ENCODE measurements at regions not wholly inside any gene's neighbourhood (a gene's known extent, or its start where the extent isn't known, plus 50 kb on each side); places are given as distances from the start of the nearest gene placed in this dataset.
"Not testable (repeated sequence)": the region's sequence is repeated elsewhere in the genome, so short reads cannot be mapped to it uniquely, and the experiment has no call there.

GRCh38 chr3:75840160-75840559, 54.8 kb upstream of the ZNF717 start:
- not testable (repeated sequence) for DNase-seq

- DNase-seq, result not testable (repeated sequence)
These were observed 65.1 kb upstream of the ZNF717 start for GRCh38 chr3:75850301-75851008.

GRCh38 chr3:75863130-75863529, 77.8 kb upstream of the ZNF717 start:
- no peak for DNase-seq

- no peak for DNase-seq
These were observed 78.5 kb upstream of the ZNF717 start for GRCh38 chr3:75863878-75864277.

GRCh38 chr3:75883719-75884118, 98.4 kb upstream of the ZNF717 start:
- DNase-seq, result not testable (repeated sequence)

- no peak for DNase-seq
These were observed 101.7 kb upstream of the ZNF717 start for GRCh38 chr3:75886971-75887526.

- DNase-seq, result no peak
These were observed 108.9 kb upstream of the ZNF717 start for GRCh38 chr3:75894234-75894633.

- no peak for DNase-seq
These were observed 110.9 kb upstream of the ZNF717 start for GRCh38 chr3:75896265-75896664.

- DNase-seq, result not testable (repeated sequence)
These were observed 116.1 kb upstream of the ZNF717 start for GRCh38 chr3:75901446-75901845.

GRCh38 chr3:75906555-75907112, 121.3 kb upstream of the ZNF717 start:
- no peak for DNase-seq

- no peak for DNase-seq
These were observed 128.5 kb upstream of the ZNF717 start for GRCh38 chr3:75913800-75914350.

- not testable (repeated sequence) for DNase-seq
These were observed 129.4 kb upstream of the ZNF717 start for GRCh38 chr3:75914741-75915140.

- no peak for DNase-seq
These were observed 153.6 kb upstream of the ZNF717 start for GRCh38 chr3:75938921-75939320.

- DNase-seq, result no peak
These were observed 166.6 kb upstream of the ZNF717 start for GRCh38 chr3:75951941-75952340.

GRCh38 chr3:75960031-75960430, 174.7 kb upstream of the ZNF717 start:
- not testable (repeated sequence) for DNase-seq

GRCh38 chr3:75962054-75962453, 176.7 kb upstream of the ZNF717 start:
- not testable (repeated sequence) for DNase-seq

- no peak for DNase-seq
These were observed 181.7 kb upstream of the ZNF717 start for GRCh38 chr3:75967071-75967470.

- no peak for DNase-seq
These were observed 193.3 kb upstream of the ZNF717 start for GRCh38 chr3:75978686-75979085.

- DNase-seq, result no peak
These were observed 196.1 kb upstream of the ZNF717 start for GRCh38 chr3:75981401-75981800.

- no peak for DNase-seq
These were observed 196.8 kb upstream of the ZNF717 start for GRCh38 chr3:75982151-75982550.

- DNase-seq, result no peak
These were observed 197.8 kb upstream of the ZNF717 start for GRCh38 chr3:75983111-75983510.

GRCh38 chr3:75983609-75984290, 198.4 kb upstream of the ZNF717 start:
- DNase-seq, result no peak

GRCh38 chr3:75985432-75985831, 200.1 kb upstream of the ZNF717 start:
- DNase-seq, result no peak

GRCh38 chr3:76010252-76010651, 224.9 kb upstream of the ZNF717 start:
- DNase-seq, result no peak
